K562 (cell line): ENCODE measurements at regions not wholly inside any gene's neighbourhood (a gene's known extent, or its start where the extent isn't known, plus 50 kb on each side); places are given as distances from the start of the nearest gene placed in this dataset.

Source experiments
- ATAC-seq: fragments of 200-7000 bp; cut with Tn5 transposase; 3 replicates; pipeline ENCODE4 v1.9.1; 2020; ENCODE audit warnings: moderate library complexity
- BruUV-seq: library from RNA; stranded (reverse); fragments of 400-500 nt; replicated peaks from 2 replicates; lab custom pipeline; 2021; lab: Mats Ljungman, UMichigan
- CTCF ChIA-PET: fragments of 300-600 bp; formaldehyde crosslinking; extraction: SDS; loops from one replicate; lab custom pipeline; 2021; ENCODE audit warnings: low intra/inter-chr PET ratio; lab: Yijun Ruan, JAX
- POLR2A ChIA-PET: fragments of 300-600, 350-650 bp; sonication (Branson Sonifier 250); formaldehyde crosslinking; extraction: SDS; loops from one replicate; lab custom pipeline; 2021; ENCODE audit warnings: antibody characterized with exemption, inconsistent platforms; lab: Yijun Ruan, JAX
- DNase-seq, 4 experiments: peaks; one replicate each; pipeline versions ENCODE4 v3.0.0 to v3.0.0-alpha.2; 2011 to 2018; ENCODE audit warnings: low spot score in 3 of 4, mixed read lengths in 3 of 4; ENCODE audit errors: extremely low read depth in 1 of 4
- FAIRE-seq: peaks from 2 replicates; lab custom pipeline; 2011; peaks lifted over from hg19 to GRCh38; lab: Jason Lieb, UNC
- H2AFZ ChIP-seq: 2 replicates; pipeline ENCODE4 v1.6.0; 2011; ENCODE audit warnings: low read depth, low read length, control low read depth, inconsistent platforms
- H3K27ac ChIP-seq: fragments of 200-600 bp; 3 replicates; pipeline ENCODE4 v1.8.0; 2011; ENCODE audit warnings: low read depth, mild to moderate bottlenecking, control low read depth, inconsistent platforms, low read length, moderate library complexity, mixed read lengths; ENCODE audit errors: extremely low read depth
- H3K27me3 ChIP-seq, 2 experiments: fragments of 300-600 bp in 1 of 2; 2 replicates in 1 of 2; 3 replicates in 1 of 2; pipeline versions ENCODE4 v1.6.0 to v1.8.0; 2011; ENCODE audit warnings: inconsistent platforms in 2 of 2, low read length in 2 of 2, mild to moderate bottlenecking in 1 of 2, mixed read lengths in 1 of 2, moderate library complexity in 1 of 2; ENCODE audit not compliant: control insufficient read depth in 2 of 2, insufficient read depth in 2 of 2
- H3K36me3 ChIP-seq: fragments of 300-600 bp; 3 replicates; pipeline ENCODE4 v1.8.0; 2011; ENCODE audit warnings: mild to moderate bottlenecking, low read length, inconsistent platforms; ENCODE audit not compliant: control insufficient read depth, insufficient read depth
- H3K4me1 ChIP-seq, 2 experiments: fragments of 200-600 bp in 1 of 2; replicated peaks in 1 of 2; 2 replicates in 1 of 2; 3 replicates in 1 of 2; pipeline versions ENCODE4 v1.5.1 to v1.8.0; 2011; ENCODE audit warnings: inconsistent platforms in 2 of 2, low read length in 2 of 2, mild to moderate bottlenecking in 1 of 2, mixed read lengths in 1 of 2, moderate library complexity in 1 of 2; ENCODE audit not compliant: control insufficient read depth in 2 of 2, insufficient read depth in 2 of 2
- H3K4me2 ChIP-seq: 2 replicates; pipeline ENCODE4 v1.6.1; 2011; ENCODE audit warnings: low read length, control low read depth, inconsistent platforms, mixed read lengths; ENCODE audit not compliant: insufficient read depth
- H3K4me3 ChIP-seq: fragments of 200-600 bp; sonication (generic), shearing (Covaris generic); 2 replicates; pipeline ENCODE4 v1.5.1; 2016; ENCODE audit warnings: control low read depth, inconsistent platforms
- H3K79me2 ChIP-seq: fragments of 200-600 bp; 3 replicates; pipeline ENCODE4 v1.8.0; 2011; ENCODE audit warnings: low read length, inconsistent platforms; ENCODE audit not compliant: control insufficient read depth, insufficient read depth
- H3K9ac ChIP-seq, 2 experiments: 2 replicates each; pipeline versions ENCODE4 v1.6.0 to v1.6.1; 2011; ENCODE audit warnings: low read depth in 2 of 2, low read length in 2 of 2, control low read depth in 1 of 2, inconsistent platforms in 1 of 2, mild to moderate bottlenecking in 1 of 2, mixed read lengths in 1 of 2; ENCODE audit not compliant: insufficient read depth in 1 of 2
- H3K9me1 ChIP-seq: one replicate; pipeline ENCODE4 v1.6.0; 2011; ENCODE audit warnings: inconsistent platforms, mild to moderate bottlenecking, low read length, moderate library complexity; ENCODE audit not compliant: control insufficient read depth, insufficient read depth
- H3K9me3 ChIP-seq: replicated peaks from 2 replicates; pipeline ENCODE4 v1.5.1; 2011; ENCODE audit warnings: low read depth, low read length, inconsistent platforms; ENCODE audit not compliant: control insufficient read depth, insufficient read depth
- H4K20me1 ChIP-seq: replicated peaks from 2 replicates; pipeline ENCODE4 v1.6.1; 2011; ENCODE audit warnings: low read length, inconsistent platforms, mixed read lengths; ENCODE audit not compliant: control insufficient read depth, insufficient read depth
- HSF4 ChIP-seq: fragments of 250-450 bp; sonication (Bioruptor Pico); IDR thresholded peaks from 2 replicates; pipeline ENCODE4 v2.1.2; 2022; ENCODE audit warnings: mild to moderate bottlenecking, moderate library complexity, borderline replicate concordance
- NR4A1 ChIP-seq, 2 experiments: fragments of 250-450 bp in 1 of 2; fragments of 450-650 bp in 1 of 2; sonication (Bioruptor Pico) in 1 of 2; IDR thresholded peaks; 2 replicates each; pipeline versions ENCODE4 v1.4.0 to v1.6.1; 2016 to 2020; ENCODE audit warnings: mild to moderate bottlenecking in 2 of 2, missing compliant biosample characterization in 1 of 2, missing genetic modification characterization in 1 of 2, moderate library complexity in 1 of 2
- RFX5 ChIP-seq: IDR thresholded peaks from 2 replicates; pipeline ENCODE4 v1.6.1; 2011; ENCODE audit warnings: low read depth, mild to moderate bottlenecking, improper control_type of control experiment, low read length
- SAFB2 ChIP-seq: fragments of 200-400 bp; formaldehyde crosslinking; IDR thresholded peaks from 2 replicates; pipeline ENCODE4 v1.6.1; 2018; ENCODE audit warnings: borderline replicate concordance, low read length, low read depth, moderate library complexity; ENCODE audit not compliant: severe bottlenecking
- ZNF165 ChIP-seq: fragments of 250-450 bp; sonication (Bioruptor Pico); IDR thresholded peaks from 2 replicates; pipeline ENCODE4 v1.4.0; 2020; ENCODE audit warnings: borderline replicate concordance
- WGBS: fragments of 100-300 bp; shearing (Covaris generic); methylation state at CpG from one replicate; pipeline ENCODE4 v1.1.6; 2016; ENCODE audit warnings: low coverage, mixed read lengths; ENCODE audit not compliant: insufficient coverage; ENCODE audit errors: missing lambda C conversion rate; 5-methylcytosine and 5-hydroxymethylcytosine counted together
- in situ Hi-C: fragments of 300-500 bp; cut with MboI; formaldehyde crosslinking; loops from 4 replicates; pipeline ENCODE4 v1.15.0; 2018; ENCODE audit warnings: inconsistent platforms, mixed read lengths
- intact Hi-C: fragments of 100-400 bp; cut with micrococcal nuclease; formaldehyde crosslinking; loops from 2 replicates; pipeline ENCODE4 v1.14.2; 2022

DNA sequence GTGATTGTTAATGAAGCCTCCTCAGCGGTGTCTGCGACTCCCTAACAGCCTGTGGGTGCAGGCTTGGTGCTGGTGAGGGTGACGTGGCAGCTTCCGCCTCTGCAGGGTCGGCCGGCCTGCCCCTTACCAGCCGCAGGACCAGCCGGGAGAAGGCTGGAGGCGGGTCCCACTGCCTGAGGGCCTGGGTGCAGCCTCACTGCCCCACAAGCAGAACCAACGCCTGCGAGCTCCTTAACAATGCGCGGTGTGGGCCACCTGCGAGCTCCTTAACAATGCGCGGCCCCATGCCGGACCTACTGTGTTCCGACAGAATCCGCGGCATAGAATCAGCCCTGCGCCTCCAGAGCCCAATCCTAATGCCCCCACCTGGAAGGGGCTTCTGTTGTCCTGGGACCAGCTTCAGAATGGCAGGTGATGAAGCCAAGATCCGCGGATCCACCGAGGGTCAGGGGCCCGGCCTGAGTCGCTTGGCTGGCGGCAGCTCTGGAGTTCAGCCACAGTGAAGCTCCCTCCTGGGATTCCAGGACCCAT is 54.4 kb upstream of the AJAP1 start:
- Histone ChIP-seq H3K9me1 (no peaks in the 10 kb centered on the region), H4K20me1 (no peaks in the 10 kb centered on the region; the same call in 1 of the 2 replicates), H3K27ac (no peak overlapping the region), H3K4me2 (no peak overlapping the region), H3K9ac (no peak overlapping the region), H3K9me3 (no peaks in the 10 kb centered on the region), H3K36me3 (no peaks in the 10 kb centered on the region), H3K4me3 (no peak overlapping the region), H2AFZ (no peak overlapping the region), H3K4me1 (no peaks in the 10 kb centered on the region), H3K27me3 (peaks cover 5 to 43% of the 10 kb centered on the region in 2 experiments; a peak in 3 of 5 replicates), H3K79me2 (no peaks in the 10 kb centered on the region)
- WGBS = 4% methylated on average over 27 of the region's 27 CpGs
- BruUV-seq = no TSS peak
- in situ Hi-C loops = no loop called here
- DNase-seq (no peak), FAIRE-seq (no peak), ATAC-seq (no peak)
- CTCF ChIA-PET = no interaction called here
- TF ChIP-seq NR4A1 (CRISPR knock-in tag; IDR thresholded peaks at IDR 0.05) = no peak
- TF ChIP-seq NR4A1 (tag; IDR thresholded peaks at IDR 0.05) = no peak
- no peak for TF ChIP-seq SAFB2
- no peak for TF ChIP-seq HSF4 (CRISPR knock-in tag)
- no peak for TF ChIP-seq RFX5
- no peak for TF ChIP-seq ZNF165 (CRISPR knock-in tag)
- intact Hi-C loops = no loop called here
- POLR2A ChIA-PET = interaction anchor here (1.6 kb wide), 1 partner anchor 10 kb away, joined by 3 read pairs; no protein-coding TSS in a partner anchor
